ENCODE measurements at regions not wholly inside any gene's neighbourhood (a gene's known extent, or its start where the extent isn't known, plus 50 kb on each side); places are given as distances from the start of the nearest gene placed in this dataset.
"Not testable (repeated sequence)": the region's sequence is repeated elsewhere in the genome, so short reads cannot be mapped to it uniquely, and the experiment has no call there.

- DNase-seq, result not testable (repeated sequence)
Measured at GRCh38 chr18:34534642-34535041, 175.5 kb upstream of the DTNA start.

GRCh38 chr18:34540897-34541296 is 169.2 kb upstream of the DTNA start:
- no peak for DNase-seq

DNA sequence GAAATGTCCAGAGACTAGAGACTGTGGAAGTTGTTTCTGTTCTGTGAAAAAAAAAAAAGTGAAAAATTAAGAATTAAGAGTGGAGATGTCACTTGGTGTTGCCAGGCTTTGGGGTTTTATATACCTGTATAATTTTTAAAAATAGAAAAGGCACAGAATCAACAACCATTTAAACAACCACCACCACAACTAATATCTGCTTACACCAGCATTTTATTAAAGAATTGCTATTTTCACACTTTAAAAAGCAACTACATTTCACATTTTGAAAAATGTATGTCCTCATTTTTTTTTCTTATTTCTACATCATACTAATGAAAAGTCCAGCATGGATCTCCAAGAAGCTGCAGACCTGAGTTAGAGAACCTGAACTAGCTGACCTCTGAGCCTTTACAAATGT is 167.5 kb upstream of the DTNA start:
- no peak for DNase-seq

- no peak for DNase-seq
Measured at GRCh38 chr18:34543356-34543755, 166.7 kb upstream of the DTNA start.

GRCh38 chr18:34543945-34544344 is 166.2 kb upstream of the DTNA start:
- peak; percentile 16 for DNase-seq

DNA sequence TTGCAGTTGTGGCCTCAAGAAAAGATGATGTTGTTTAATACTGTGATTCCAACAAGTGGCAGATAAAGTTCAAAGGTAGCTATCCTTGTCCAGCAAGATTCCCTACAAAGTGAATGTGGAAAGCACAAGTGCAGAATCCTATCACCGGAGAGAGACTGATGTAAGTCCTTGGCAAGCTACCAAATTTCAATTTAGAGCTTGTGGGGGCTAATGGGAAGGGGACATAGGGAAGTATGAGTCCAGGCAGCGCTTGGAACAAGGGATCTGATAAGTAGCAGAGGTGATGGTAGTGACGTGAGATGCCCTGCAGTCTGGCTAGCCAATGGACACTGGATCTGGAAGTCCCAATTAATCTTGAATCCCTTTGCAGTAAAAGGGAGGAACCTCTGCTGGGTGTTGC is 165.2 kb upstream of the DTNA start:
- no peak for DNase-seq

DNA sequence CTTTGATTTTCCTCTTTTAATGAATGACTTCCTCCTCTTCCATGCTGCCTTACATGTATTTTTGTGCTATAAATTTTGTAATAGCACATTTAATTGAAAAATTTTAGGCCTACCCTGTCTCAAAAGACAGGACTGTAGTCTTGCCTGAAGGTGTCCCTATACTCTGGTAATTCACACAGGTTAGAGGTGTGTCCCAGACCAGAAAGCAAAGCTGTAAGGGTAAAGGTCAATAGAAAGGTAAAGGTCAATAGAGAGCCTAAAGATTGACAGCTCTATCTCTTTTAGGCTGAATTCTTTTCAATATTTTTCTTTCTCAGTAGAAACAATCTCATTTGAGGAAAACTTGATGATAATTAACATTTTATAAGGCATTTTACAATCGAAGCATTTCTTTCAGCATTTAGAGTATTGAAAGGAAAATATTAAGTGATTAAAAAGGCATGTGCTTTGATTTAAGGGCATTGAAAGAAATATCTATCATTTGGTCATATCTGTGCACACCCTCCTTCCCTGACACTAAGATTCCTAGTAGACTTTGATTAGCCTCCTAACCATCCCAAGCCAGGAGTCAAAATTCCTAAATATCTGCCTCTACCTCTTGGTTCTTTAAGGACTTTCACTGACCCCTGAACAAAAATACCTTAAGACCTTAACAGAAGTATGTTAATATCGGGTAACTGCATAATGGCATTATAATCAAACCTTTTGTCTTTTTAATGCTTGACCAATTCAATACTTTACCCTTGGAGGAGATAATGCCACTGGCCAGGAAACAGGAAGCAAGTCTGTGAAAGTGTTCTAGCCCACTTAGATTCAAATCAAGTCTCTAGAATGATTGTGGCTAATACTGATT is 161.8 kb upstream of the DTNA start:
- no peak for DNase-seq

- DNase-seq, result no peak
Measured at GRCh38 chr18:34548973-34549294, 161.2 kb upstream of the DTNA start.

GRCh38 chr18:34549367-34549766 is 160.7 kb upstream of the DTNA start:
- DNase-seq, result no peak

DNA sequence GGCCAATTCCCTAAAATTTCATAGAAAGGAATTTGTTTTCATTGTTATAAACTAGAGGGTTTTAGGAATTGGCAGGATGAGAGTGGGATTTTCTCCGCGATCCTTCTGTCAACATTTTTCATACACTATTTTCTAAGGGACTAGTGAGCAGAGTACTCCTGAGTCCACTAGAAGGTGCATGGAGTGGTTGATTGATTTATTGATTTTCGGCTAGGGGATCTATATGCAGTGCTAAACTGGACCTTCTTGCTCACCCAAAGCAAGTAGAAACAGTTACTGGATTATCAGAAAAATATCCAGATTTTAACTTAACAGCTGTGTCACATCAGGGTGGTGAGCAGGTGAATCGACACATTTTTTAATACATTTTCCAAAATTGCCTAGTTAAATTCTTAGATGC is 159.9 kb upstream of the DTNA start:
- no peak for DNase-seq

GRCh38 chr18:34550902-34551301 is 159.2 kb upstream of the DTNA start:
- DNase-seq, result no peak

DNA sequence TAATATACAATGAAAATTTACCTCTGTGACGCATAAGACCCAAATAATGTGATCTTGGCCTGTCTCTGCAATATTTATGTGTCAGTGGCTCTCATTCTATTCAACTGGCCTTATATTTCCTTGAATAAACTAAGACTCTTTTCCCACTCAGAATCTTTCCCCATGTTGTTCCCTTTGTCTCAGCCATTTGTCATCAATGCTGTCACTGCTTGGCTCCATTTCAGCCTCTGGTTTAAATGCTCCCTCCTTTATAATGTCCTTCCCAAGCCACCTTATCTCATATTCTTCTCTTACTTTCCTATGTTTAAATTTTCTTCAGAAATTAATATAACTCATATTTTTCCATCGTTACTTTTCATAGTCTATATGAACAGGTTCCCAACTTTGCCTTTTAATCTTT is 158.3 kb upstream of the DTNA start:
- DNase-seq, result no peak

GRCh38 chr18:34562252-34562870 is 147.7 kb upstream of the DTNA start:
- peak; percentile 84 for DNase-seq

DNA sequence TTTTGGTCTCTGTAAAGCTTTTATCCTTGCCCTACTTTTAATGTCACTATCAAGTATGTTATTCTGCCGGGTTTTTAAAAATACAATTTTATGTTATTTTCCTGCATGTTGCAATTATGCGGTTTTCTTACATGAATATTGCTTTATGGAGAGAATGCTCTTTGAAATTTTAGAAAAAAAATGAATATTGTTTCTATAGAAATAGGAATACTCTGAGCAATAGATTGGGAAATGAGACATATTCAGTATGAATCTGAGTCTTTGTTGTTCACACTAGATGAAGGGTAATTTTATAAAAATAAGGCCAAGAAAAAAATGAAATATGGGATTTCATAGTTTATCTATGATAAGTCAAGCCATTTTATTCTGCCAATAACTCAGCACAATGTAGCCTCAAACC is 142.2 kb upstream of the DTNA start:
- no peak for DNase-seq

- DNase-seq, result no peak
Measured at GRCh38 chr18:34576622-34577021, 133.5 kb upstream of the DTNA start.

GRCh38 chr18:34583895-34584294 is 126.2 kb upstream of the DTNA start:
- no peak for DNase-seq

GRCh38 chr18:34590503-34590902 is 119.6 kb upstream of the DTNA start:
- no peak for DNase-seq

GRCh38 chr18:34591920-34592444 is 118.1 kb upstream of the DTNA start:
- no peak for DNase-seq

DNA sequence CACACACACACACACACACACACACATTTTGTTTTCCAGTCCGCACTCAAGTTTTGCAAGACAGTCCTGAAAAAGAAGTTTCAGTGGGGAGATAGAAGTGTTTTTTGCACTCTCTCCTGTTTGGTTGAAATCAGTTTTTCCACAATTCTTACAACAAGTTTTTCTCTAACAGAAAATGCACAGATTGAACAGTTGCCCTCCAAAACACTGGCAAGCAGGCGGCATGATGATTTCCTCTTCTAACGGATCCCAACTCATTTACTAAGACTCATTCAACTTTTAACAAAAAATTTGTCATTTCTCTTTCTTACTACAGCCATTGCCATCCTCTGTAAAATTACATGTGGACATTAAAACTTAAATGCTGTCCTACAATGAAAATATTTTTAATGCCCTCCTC is 117.6 kb upstream of the DTNA start:
- DNase-seq, result no peak

DNA sequence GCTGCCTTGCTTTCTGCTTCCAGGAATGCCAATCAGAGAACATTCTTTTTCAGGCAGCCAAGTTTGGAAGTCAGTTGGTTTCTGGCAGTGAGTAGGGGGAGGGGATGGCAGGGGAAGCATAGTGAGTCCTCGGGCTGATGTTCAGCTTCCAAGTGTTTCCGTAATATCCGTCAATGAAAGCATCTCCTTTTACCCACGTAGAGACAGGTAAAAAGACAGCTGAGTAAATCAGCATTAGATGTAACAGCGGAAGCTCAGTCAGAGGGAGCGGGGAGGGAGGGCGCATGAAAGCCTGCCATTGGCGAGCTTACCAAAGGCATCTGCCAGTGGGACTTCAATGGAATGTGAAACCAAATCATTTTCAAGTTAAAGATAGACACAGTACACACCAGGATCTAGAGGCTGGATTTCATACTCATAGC is 117.1 kb upstream of the DTNA start:
- DNase-seq, result no peak

- no peak for DNase-seq
Measured at GRCh38 chr18:34594266-34594665, 115.8 kb upstream of the DTNA start.

- DNase-seq, result no peak
Measured at GRCh38 chr18:34595690-34596089, 114.4 kb upstream of the DTNA start.

DNA sequence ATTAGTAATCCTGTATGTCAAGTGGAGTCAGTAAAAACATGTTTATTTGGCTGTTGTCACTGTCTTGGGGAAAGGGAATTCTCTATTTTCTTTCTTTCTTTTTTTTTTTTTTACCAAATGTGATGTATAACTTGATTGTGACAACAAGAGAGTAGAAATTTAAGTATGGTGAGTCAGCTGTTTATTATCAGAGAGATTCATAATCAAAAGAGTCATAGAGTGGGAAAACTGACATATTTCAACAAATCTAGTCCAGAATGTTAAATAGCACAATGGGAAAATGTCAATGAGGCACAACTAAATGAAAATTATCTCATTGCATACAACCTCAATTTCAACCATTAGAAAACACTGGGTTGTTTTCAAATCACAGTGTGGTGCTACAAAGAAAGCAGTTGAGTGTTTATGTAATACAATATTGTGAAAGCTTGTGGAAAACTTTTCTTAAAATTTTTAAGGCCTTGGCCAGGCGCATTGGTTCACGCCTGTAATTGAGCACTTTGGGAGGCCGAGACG is 111.9 kb upstream of the DTNA start:
- no peak for DNase-seq

DNA sequence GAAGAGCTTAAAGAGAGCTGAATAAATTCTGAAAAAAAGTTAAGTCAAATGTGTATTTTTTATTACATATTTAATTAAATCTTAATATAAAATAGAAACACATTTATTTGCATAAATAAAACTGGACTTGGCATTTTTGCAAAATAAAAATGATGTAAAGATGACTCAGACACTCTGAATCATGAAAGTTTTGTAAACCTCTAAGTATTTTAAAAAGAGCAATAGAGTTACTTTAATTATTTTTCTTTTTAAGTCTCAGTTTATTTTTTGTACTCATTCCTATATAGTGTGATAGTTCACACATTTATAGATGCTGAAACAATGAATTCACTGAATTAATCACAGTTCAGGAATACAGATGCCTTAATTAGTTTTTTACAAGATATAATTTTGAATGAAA is 109.9 kb upstream of the DTNA start:
- DNase-seq, result no peak

Data from MV-4-11 (cell line).